Breast epithelium (tissue), 4 donors: ENCODE measurements at regions not wholly inside any gene's neighbourhood (a gene's known extent, or its start where the extent isn't known, plus 50 kb on each side); places are given as distances from the start of the nearest gene placed in this dataset.

ENCODE experiments used
- DNase-seq, 2 donors: peaks; one replicate each; pipeline ENCODE4 v3.0.0-alpha.2; 2019; ENCODE audit warnings: low spot score in 2 of 2
- H3K27ac ChIP-seq, 2 donors: fragments of 200-600 bp; sonication (generic) in 1 of 2; one replicate each; pipeline ENCODE4 v1.5.1; 2016 to 2019; ENCODE audit warnings: mild to moderate bottlenecking in 1 of 2
- H3K27me3 ChIP-seq, 2 donors: fragments of 200-600 bp; sonication (generic) in 1 of 2; one replicate each; pipeline versions ENCODE4 v1.5.1 to v1.6.0; 2017 to 2019; ENCODE audit warnings: control low read depth in 1 of 2, mild to moderate bottlenecking in 1 of 2
- H3K36me3 ChIP-seq: fragments of 200-600 bp; one replicate; pipeline ENCODE4 v1.5.1; 2019
- H3K4me1 ChIP-seq, 2 donors: fragments of 200-600 bp; sonication (generic); one replicate each; pipeline ENCODE4 v1.5.1; 2016 to 2019; ENCODE audit warnings: control low read depth in 1 of 2
- H3K4me3 ChIP-seq, 3 donors: fragments of 200-600 bp; sonication (generic); 1 replicate in 2 of 3; 2 replicates in 1 of 3; pipeline ENCODE4 v1.5.1; 2016 to 2019; ENCODE audit warnings: mild to moderate bottlenecking in 3 of 3, moderate library complexity in 2 of 3
- H3K9me3 ChIP-seq, 2 donors: fragments of 200-600 bp; sonication (generic) in 1 of 2; one replicate each; pipeline ENCODE4 v1.5.1; 2016 to 2019; ENCODE audit warnings: control low read depth in 1 of 2
- POLR2A ChIP-seq: fragments of 450-650 bp; IDR thresholded peaks from one replicate; pipeline ENCODE4 v1.6.1; 2016; ENCODE audit warnings: antibody characterized with exemption, mild to moderate bottlenecking, moderate library complexity
- POLR2AphosphoS5 ChIP-seq, 3 donors: sonication (generic); formaldehyde crosslinking; IDR thresholded peaks; one replicate each; pipeline ENCODE4 v1.6.1; 2017; ENCODE audit warnings: antibody characterized with exemption in 3 of 3
- intact Hi-C: fragments of 100-400 bp; cut with DNase I; formaldehyde crosslinking; loops from one replicate; pipeline ENCODE4 v1.15.1; 2023; ENCODE audit warnings: low total_unique reads
- TF ChIP-seq, protein P1 (sequence below), 3 donors: fragments of 450-650 bp; IDR thresholded peaks; one replicate each; pipeline ENCODE4 v1.5.1; 2016 to 2017; ENCODE audit warnings: antibody characterized with exemption in 3 of 3, mild to moderate bottlenecking in 3 of 3, moderate library complexity in 3 of 3

DNA sequence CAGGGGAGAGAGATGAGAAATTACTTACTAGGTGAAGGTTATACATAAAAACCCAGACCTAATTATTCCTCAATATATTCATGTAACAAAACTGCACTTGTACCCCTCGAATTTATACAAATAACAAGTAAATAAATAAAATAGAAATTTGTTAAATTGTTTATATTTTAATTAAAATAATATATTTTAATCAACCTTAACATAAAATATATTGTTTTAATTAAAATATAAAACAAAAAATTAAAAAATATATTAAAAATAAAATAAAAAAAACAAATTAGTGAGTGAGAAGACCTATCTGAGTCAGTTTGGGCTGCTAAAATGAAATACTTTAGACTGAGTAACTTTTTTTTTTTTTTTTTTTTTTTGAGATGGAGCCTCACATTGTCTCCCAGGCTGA lies 87.4 kb upstream of the PCDH7 start:
- Histone ChIP-seq H3K4me1 (no peaks in the 10 kb centered on the region), H3K4me3 (no peak overlapping the region), H3K9me3 (no peaks in the 10 kb centered on the region), H3K27ac (no peak overlapping the region), H3K36me3 (no peaks in the 10 kb centered on the region), H3K27me3 (no peaks in the 10 kb centered on the region)
- intact Hi-C loops = no loop called here
- TF ChIP-seq POLR2AphosphoS5 (IDR thresholded peaks at IDR 0.05) = no peak
- no peak for TF ChIP-seq POLR2A
- TF ChIP-seq, protein P1, sequence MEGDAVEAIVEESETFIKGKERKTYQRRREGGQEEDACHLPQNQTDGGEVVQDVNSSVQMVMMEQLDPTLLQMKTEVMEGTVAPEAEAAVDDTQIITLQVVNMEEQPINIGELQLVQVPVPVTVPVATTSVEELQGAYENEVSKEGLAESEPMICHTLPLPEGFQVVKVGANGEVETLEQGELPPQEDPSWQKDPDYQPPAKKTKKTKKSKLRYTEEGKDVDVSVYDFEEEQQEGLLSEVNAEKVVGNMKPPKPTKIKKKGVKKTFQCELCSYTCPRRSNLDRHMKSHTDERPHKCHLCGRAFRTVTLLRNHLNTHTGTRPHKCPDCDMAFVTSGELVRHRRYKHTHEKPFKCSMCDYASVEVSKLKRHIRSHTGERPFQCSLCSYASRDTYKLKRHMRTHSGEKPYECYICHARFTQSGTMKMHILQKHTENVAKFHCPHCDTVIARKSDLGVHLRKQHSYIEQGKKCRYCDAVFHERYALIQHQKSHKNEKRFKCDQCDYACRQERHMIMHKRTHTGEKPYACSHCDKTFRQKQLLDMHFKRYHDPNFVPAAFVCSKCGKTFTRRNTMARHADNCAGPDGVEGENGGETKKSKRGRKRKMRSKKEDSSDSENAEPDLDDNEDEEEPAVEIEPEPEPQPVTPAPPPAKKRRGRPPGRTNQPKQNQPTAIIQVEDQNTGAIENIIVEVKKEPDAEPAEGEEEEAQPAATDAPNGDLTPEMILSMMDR (IDR thresholded peaks at IDR 0.05) = no peak
- DNase-seq = no peak

DNA sequence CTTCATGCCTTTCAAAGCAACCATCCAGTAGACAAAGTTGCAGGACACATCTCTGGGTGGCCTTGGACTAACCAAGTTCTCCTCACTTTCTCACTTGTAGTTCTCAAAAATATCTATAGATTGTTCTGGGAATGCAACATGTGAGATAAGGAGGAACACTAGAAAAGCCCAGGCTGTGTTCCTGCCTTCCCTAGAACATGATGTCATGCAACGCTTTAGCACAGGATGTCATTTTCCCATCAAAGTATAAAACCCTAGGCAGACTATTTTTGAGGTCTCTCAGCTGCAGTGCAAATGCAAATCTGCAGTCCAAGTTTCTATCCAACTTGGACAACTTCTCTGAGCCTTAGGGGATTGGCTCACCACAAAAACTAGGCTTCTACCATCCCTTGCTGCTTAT lies 78.8 kb upstream of the PCDH7 start:
- H3K4me1 ChIP-seq = no peaks in the 10 kb centered on the region
- intact Hi-C loops = no loop called here
- no peaks in the 10 kb centered on the region for H3K36me3 ChIP-seq
- TF ChIP-seq POLR2AphosphoS5 (IDR thresholded peaks at IDR 0.05) (no peak), POLR2A (no peak)
- TF ChIP-seq, protein P1 (IDR thresholded peaks at IDR 0.05) = no peak
- H3K9me3 ChIP-seq = no peaks in the 10 kb centered on the region
- DNase-seq = no peak
- H3K27me3 ChIP-seq = no peaks in the 10 kb centered on the region
- no peak overlapping the region for H3K4me3 ChIP-seq
- H3K27ac ChIP-seq = no peak overlapping the region

DNA sequence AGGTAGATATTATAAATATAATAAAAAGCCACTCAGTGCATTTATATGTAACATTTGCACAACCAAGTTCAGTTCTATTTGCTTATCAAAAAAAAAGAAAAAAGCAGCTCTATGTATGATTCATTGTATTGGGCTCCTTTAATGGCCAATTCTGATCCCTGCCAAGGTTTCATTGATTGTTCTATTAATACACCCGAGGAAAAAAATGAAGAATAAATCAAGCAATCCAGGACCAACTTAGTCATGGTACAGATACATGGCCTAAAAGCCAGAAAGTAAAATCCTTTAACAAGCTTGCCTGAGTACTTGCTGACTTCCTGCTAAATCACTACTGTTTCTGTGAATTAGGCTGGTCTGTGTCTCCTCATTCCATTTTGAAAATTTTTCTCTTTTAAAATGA lies 77.6 kb upstream of the PCDH7 start:
- no peak for DNase-seq
- Histone ChIP-seq H3K27ac (no peak overlapping the region), H3K9me3 (no peaks in the 10 kb centered on the region), H3K27me3 (no peaks in the 10 kb centered on the region), H3K4me1 (no peaks in the 10 kb centered on the region), H3K36me3 (no peaks in the 10 kb centered on the region), H3K4me3 (no peak overlapping the region)
- intact Hi-C loops = no loop called here
- TF ChIP-seq POLR2A = no peak
- no peak for TF ChIP-seq POLR2AphosphoS5 (IDR thresholded peaks at IDR 0.05)
- TF ChIP-seq, protein P1 (IDR thresholded peaks at IDR 0.05) = no peak

DNA sequence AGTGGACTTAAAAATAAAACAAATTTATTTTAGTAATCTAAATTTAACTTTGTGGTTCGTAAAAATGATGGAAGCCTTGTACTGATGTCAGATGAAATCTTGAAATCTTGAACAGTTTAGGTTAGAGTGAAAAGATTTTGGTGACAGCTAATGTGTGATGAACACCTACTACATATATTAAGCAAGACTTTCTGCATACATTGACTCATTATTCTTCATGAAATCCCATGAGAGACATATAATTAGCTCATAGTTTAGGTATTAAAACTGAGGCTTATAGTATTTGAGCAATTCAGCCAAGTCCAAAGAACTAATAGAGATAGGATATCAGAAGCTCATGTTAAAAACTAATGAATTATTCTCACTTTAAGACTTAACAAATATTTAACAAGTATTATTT lies 66.9 kb upstream of the PCDH7 start:
- H3K4me3 ChIP-seq = no peak overlapping the region
- TF ChIP-seq, protein P1 (IDR thresholded peaks at IDR 0.05) = no peak
- no peak for TF ChIP-seq POLR2AphosphoS5 (IDR thresholded peaks at IDR 0.05)
- no peak for TF ChIP-seq POLR2A
- H3K27me3 ChIP-seq = no peaks in the 10 kb centered on the region
- H3K9me3 ChIP-seq = no peaks in the 10 kb centered on the region
- intact Hi-C loops = no loop called here
- H3K36me3 ChIP-seq = no peaks in the 10 kb centered on the region
- no peaks in the 10 kb centered on the region for H3K4me1 ChIP-seq
- DNase-seq = no peak
- no peak overlapping the region for H3K27ac ChIP-seq

DNA sequence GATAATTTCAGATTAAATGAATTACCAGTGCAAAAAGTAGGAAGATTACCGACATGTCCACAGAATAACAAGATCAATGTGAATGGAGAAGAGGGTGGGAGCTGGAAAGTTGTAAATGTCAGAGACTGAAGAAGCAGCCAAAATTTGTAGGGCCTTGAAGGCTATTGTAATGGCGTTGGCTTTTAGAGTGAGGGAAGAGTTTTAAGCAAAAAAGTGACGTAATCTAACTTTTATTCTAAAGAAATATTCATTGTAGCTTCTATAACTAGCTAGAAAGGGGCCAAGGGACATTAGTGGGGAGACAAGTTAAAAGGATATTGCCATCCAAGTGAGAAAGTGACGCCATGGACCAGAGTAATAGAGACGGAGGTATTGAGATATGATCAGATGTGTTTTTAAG lies 63.3 kb upstream of the PCDH7 start:
- Histone ChIP-seq H3K27me3 (no peaks in the 10 kb centered on the region), H3K27ac (no peak overlapping the region), H3K36me3 (no peaks in the 10 kb centered on the region), H3K4me1 (no peaks in the 10 kb centered on the region), H3K9me3 (no peaks in the 10 kb centered on the region), H3K4me3 (no peak overlapping the region)
- no peak for DNase-seq
- intact Hi-C loops = no loop called here
- TF ChIP-seq POLR2A (no peak), POLR2AphosphoS5 (IDR thresholded peaks at IDR 0.05) (no peak)
- TF ChIP-seq, protein P1 (IDR thresholded peaks at IDR 0.05) = no peak
